K562 (cell line): ENCODE measurements at regions not wholly inside any gene's neighbourhood (a gene's known extent, or its start where the extent isn't known, plus 50 kb on each side); places are given as distances from the start of the nearest gene placed in this dataset.

Experiments used
- ATAC-seq: fragments of 200-7000 bp; cut with Tn5 transposase; 3 replicates; pipeline ENCODE4 v1.9.1; 2020; ENCODE audit warnings: moderate library complexity
- BruUV-seq: library from RNA; stranded (reverse); fragments of 400-500 nt; replicated peaks from 2 replicates; lab custom pipeline; 2021; lab: Mats Ljungman, UMichigan
- CTCF ChIA-PET: fragments of 300-600 bp; formaldehyde crosslinking; extraction: SDS; loops from one replicate; lab custom pipeline; 2021; ENCODE audit warnings: low intra/inter-chr PET ratio; lab: Yijun Ruan, JAX
- POLR2A ChIA-PET: fragments of 300-600, 350-650 bp; sonication (Branson Sonifier 250); formaldehyde crosslinking; extraction: SDS; loops from one replicate; lab custom pipeline; 2021; ENCODE audit warnings: antibody characterized with exemption, inconsistent platforms; lab: Yijun Ruan, JAX
- DNase-seq, 4 experiments: peaks; one replicate each; pipeline versions ENCODE4 v3.0.0 to v3.0.0-alpha.2; 2011 to 2018; ENCODE audit warnings: low spot score in 3 of 4, mixed read lengths in 3 of 4; ENCODE audit errors: extremely low read depth in 1 of 4
- FAIRE-seq: peaks from 2 replicates; lab custom pipeline; 2011; peaks lifted over from hg19 to GRCh38; lab: Jason Lieb, UNC
- H2AFZ ChIP-seq: 2 replicates; pipeline ENCODE4 v1.6.0; 2011; ENCODE audit warnings: low read depth, low read length, control low read depth, inconsistent platforms
- H3K27ac ChIP-seq: fragments of 200-600 bp; 3 replicates; pipeline ENCODE4 v1.8.0; 2011; ENCODE audit warnings: low read depth, mild to moderate bottlenecking, control low read depth, inconsistent platforms, low read length, moderate library complexity, mixed read lengths; ENCODE audit errors: extremely low read depth
- H3K27me3 ChIP-seq, 2 experiments: fragments of 300-600 bp in 1 of 2; 2 replicates in 1 of 2; 3 replicates in 1 of 2; pipeline versions ENCODE4 v1.6.0 to v1.8.0; 2011; ENCODE audit warnings: inconsistent platforms in 2 of 2, low read length in 2 of 2, mild to moderate bottlenecking in 1 of 2, mixed read lengths in 1 of 2, moderate library complexity in 1 of 2; ENCODE audit not compliant: control insufficient read depth in 2 of 2, insufficient read depth in 2 of 2
- H3K36me3 ChIP-seq: fragments of 300-600 bp; 3 replicates; pipeline ENCODE4 v1.8.0; 2011; ENCODE audit warnings: mild to moderate bottlenecking, low read length, inconsistent platforms; ENCODE audit not compliant: control insufficient read depth, insufficient read depth
- H3K4me1 ChIP-seq, 2 experiments: fragments of 200-600 bp in 1 of 2; replicated peaks in 1 of 2; 2 replicates in 1 of 2; 3 replicates in 1 of 2; pipeline versions ENCODE4 v1.5.1 to v1.8.0; 2011; ENCODE audit warnings: inconsistent platforms in 2 of 2, low read length in 2 of 2, mild to moderate bottlenecking in 1 of 2, mixed read lengths in 1 of 2, moderate library complexity in 1 of 2; ENCODE audit not compliant: control insufficient read depth in 2 of 2, insufficient read depth in 2 of 2
- H3K4me2 ChIP-seq: 2 replicates; pipeline ENCODE4 v1.6.1; 2011; ENCODE audit warnings: low read length, control low read depth, inconsistent platforms, mixed read lengths; ENCODE audit not compliant: insufficient read depth
- H3K4me3 ChIP-seq: fragments of 200-600 bp; sonication (generic), shearing (Covaris generic); 2 replicates; pipeline ENCODE4 v1.5.1; 2016; ENCODE audit warnings: control low read depth, inconsistent platforms
- H3K79me2 ChIP-seq: fragments of 200-600 bp; 3 replicates; pipeline ENCODE4 v1.8.0; 2011; ENCODE audit warnings: low read length, inconsistent platforms; ENCODE audit not compliant: control insufficient read depth, insufficient read depth
- H3K9ac ChIP-seq, 2 experiments: 2 replicates each; pipeline versions ENCODE4 v1.6.0 to v1.6.1; 2011; ENCODE audit warnings: low read depth in 2 of 2, low read length in 2 of 2, control low read depth in 1 of 2, inconsistent platforms in 1 of 2, mild to moderate bottlenecking in 1 of 2, mixed read lengths in 1 of 2; ENCODE audit not compliant: insufficient read depth in 1 of 2
- H3K9me1 ChIP-seq: one replicate; pipeline ENCODE4 v1.6.0; 2011; ENCODE audit warnings: inconsistent platforms, mild to moderate bottlenecking, low read length, moderate library complexity; ENCODE audit not compliant: control insufficient read depth, insufficient read depth
- H3K9me3 ChIP-seq: replicated peaks from 2 replicates; pipeline ENCODE4 v1.5.1; 2011; ENCODE audit warnings: low read depth, low read length, inconsistent platforms; ENCODE audit not compliant: control insufficient read depth, insufficient read depth
- H4K20me1 ChIP-seq: replicated peaks from 2 replicates; pipeline ENCODE4 v1.6.1; 2011; ENCODE audit warnings: low read length, inconsistent platforms, mixed read lengths; ENCODE audit not compliant: control insufficient read depth, insufficient read depth
- RERE ChIP-seq: sonication (generic); formaldehyde crosslinking; IDR thresholded peaks from 2 replicates; pipeline ENCODE4 v1.8.0; 2023; ENCODE audit warnings: missing genetic modification reagents, mild to moderate bottlenecking, borderline replicate concordance
- WGBS: fragments of 100-300 bp; shearing (Covaris generic); methylation state at CpG from one replicate; pipeline ENCODE4 v1.1.6; 2016; ENCODE audit warnings: low coverage, mixed read lengths; ENCODE audit not compliant: insufficient coverage; ENCODE audit errors: missing lambda C conversion rate; 5-methylcytosine and 5-hydroxymethylcytosine counted together
- in situ Hi-C: fragments of 300-500 bp; cut with MboI; formaldehyde crosslinking; loops from 4 replicates; pipeline ENCODE4 v1.15.0; 2018; ENCODE audit warnings: inconsistent platforms, mixed read lengths
- intact Hi-C: fragments of 100-400 bp; cut with micrococcal nuclease; formaldehyde crosslinking; loops from 2 replicates; pipeline ENCODE4 v1.14.2; 2022

- Histone ChIP-seq H3K36me3 (peaks cover 45% of the 10 kb centered on the region; the same call in 2 of the 3 replicates), H2AFZ (no peak overlapping the region), H3K4me1 (peaks cover 25 to 80% of the 10 kb centered on the region in 2 experiments), H3K27me3 (no peaks in the 10 kb centered on the region), H3K79me2 (peaks cover 28% of the 10 kb centered on the region), H4K20me1 (peaks cover 23% of the 10 kb centered on the region), H3K9ac (no peak overlapping the region), H3K4me3 (no peak overlapping the region), H3K9me1 (peaks cover 6% of the 10 kb centered on the region), H3K4me2 (no peak overlapping the region), H3K27ac (no peak overlapping the region), H3K9me3 (no peaks in the 10 kb centered on the region)
- BruUV-seq, result no TSS peak
- ATAC-seq (no peak), DNase-seq (no peak), FAIRE-seq (no peak)
- WGBS, result 87% methylated on average over 11 of the region's 18 CpGs
- TF ChIP-seq RERE (CRISPR knock-in tag), result no peak
- in situ Hi-C loops (no loop called here), intact Hi-C loops (no loop called here)
- POLR2A ChIA-PET, result interaction anchor here (0.7 kb wide), 1 partner anchor 129 kb away, joined by 3 read pairs; no protein-coding TSS in a partner anchor
- CTCF ChIA-PET, result no interaction called here
Observed at GRCh38 chr12:124485371-124485770, 82.0 kb downstream of the NCOR2 start.
